Spleen (tissue), 11 donors: ENCODE measurements at regions not wholly inside any gene's neighbourhood (a gene's known extent, or its start where the extent isn't known, plus 50 kb on each side); places are given as distances from the start of the nearest gene placed in this dataset.
"Not testable (repeated sequence)": the region's sequence is repeated elsewhere in the genome, so short reads cannot be mapped to it uniquely, and the experiment has no call there.

Experiments used
- DNase-seq: peaks from one replicate; pipeline ENCODE4 v3.0.0-alpha.2; 2020
- H3K27ac ChIP-seq, 8 donors: fragments of 200-600 bp; sonication (generic) in 7 of 8; 1 replicate in 4 of 8; 2 replicates in 4 of 8; pipeline versions ENCODE4 v1.5.0 to v1.8.0; 2016 to 2021; ENCODE audit warnings: inconsistent platforms in 4 of 8, mild to moderate bottlenecking in 4 of 8, moderate library complexity in 1 of 8
- H3K27me3 ChIP-seq, 7 donors: fragments of 200-600 bp; sonication (generic) in 6 of 7; replicated peaks in 1 of 7; 1 replicate in 4 of 7; 2 replicates in 3 of 7; pipeline versions ENCODE4 v1.5.0 to v1.8.0; 2016 to 2021; ENCODE audit warnings: inconsistent platforms in 3 of 7, mild to moderate bottlenecking in 1 of 7
- H3K36me3 ChIP-seq, 6 donors: fragments of 200-600 bp; sonication (generic) in 5 of 6; 1 replicate in 4 of 6; 2 replicates in 2 of 6; pipeline versions ENCODE4 v1.5.0 to v1.8.0; 2016 to 2021; ENCODE audit warnings: inconsistent platforms in 2 of 6
- H3K4me1 ChIP-seq, 6 donors: fragments of 200-600 bp; sonication (generic) in 5 of 6; 1 replicate in 3 of 6; 2 replicates in 3 of 6; pipeline versions ENCODE4 v1.5.0 to v1.8.0; 2016 to 2021; ENCODE audit warnings: inconsistent platforms in 3 of 6
- H3K4me3 ChIP-seq, 8 donors: fragments of 200-600 bp; sonication (generic) in 7 of 8; 1 replicate in 4 of 8; 2 replicates in 4 of 8; pipeline versions ENCODE4 v1.5.0 to v1.8.0; 2016 to 2021; ENCODE audit warnings: inconsistent platforms in 4 of 8, mild to moderate bottlenecking in 4 of 8, moderate library complexity in 2 of 8
- H3K9me3 ChIP-seq, 8 donors: fragments of 200-600 bp; sonication (generic) in 7 of 8; 1 replicate in 4 of 8; 2 replicates in 4 of 8; pipeline versions ENCODE4 v1.5.0 to v1.8.0; 2016 to 2021; ENCODE audit warnings: inconsistent platforms in 4 of 8
- CTCF ChIP-seq, 11 experiments: fragments of 200-600 bp in 7 of 11; fragments of 450-650 bp in 4 of 11; sonication (generic) in 4 of 11; IDR thresholded peaks in 8 of 11; conservative IDR thresholded peaks in 3 of 11; 1 replicate in 7 of 11; 2 replicates in 4 of 11; pipeline versions ENCODE4 v1.4.0 to v1.8.0; 2016 to 2021; ENCODE audit warnings: antibody characterized with exemption in 11 of 11, inconsistent platforms in 4 of 11, mild to moderate bottlenecking in 1 of 11
- POLR2A ChIP-seq, 3 donors: fragments of 450-650 bp; IDR thresholded peaks; one replicate each; pipeline ENCODE4 v1.5.1; 2017; ENCODE audit warnings: antibody characterized with exemption in 3 of 3, mild to moderate bottlenecking in 1 of 3
- POLR2AphosphoS5 ChIP-seq, 3 donors: sonication (generic); formaldehyde crosslinking; IDR thresholded peaks; one replicate each; pipeline ENCODE4 v1.5.1; 2017; ENCODE audit warnings: antibody characterized with exemption in 3 of 3
- WGBS, 5 donors: extraction: QIAGEN DNeasy Blood & Tissue Kit in 3 of 5; methylation state at CpG; one replicate each; pipeline versions ENCODE4 v1.1.5 to v1.1.7; 2013 to 2018; 5-methylcytosine and 5-hydroxymethylcytosine counted together
- intact Hi-C: fragments of 100-400 bp; cut with DNase I; formaldehyde crosslinking; loops from one replicate; pipeline ENCODE4 v1.15.0; 2023; ENCODE audit warnings: low total_unique reads
- donor health status: healthy with polysubstance abuse.
- donor health status: DM: no; HTN: no; CAD: no; lungs with moderate emphysema.
- donor health status: DM: no; HTN: no; CAD: no.
- donor health status: Bipolar disorder and iron deficiency.
- donor health status: healthy.
- donor health status: DM: no; HTN: no; CAD: no.
- donor health status: DM: yes; HTN: yes; CAD: no.

GRCh38 chr16:48955837-48956236 is 325.8 kb downstream of the CBLN1 start:
- H3K27ac ChIP-seq: no peak overlapping the region
- WGBS, 5 donors: 77 to 86% (median 81%) methylated on average over 3 of the region's 3 CpGs
- H3K4me3 ChIP-seq: no peak overlapping the region
- H3K27me3 ChIP-seq: no peaks in the 10 kb centered on the region
- H3K36me3 ChIP-seq: no peaks in the 10 kb centered on the region
- no peaks in the 10 kb centered on the region for H3K9me3 ChIP-seq
- no peaks in the 10 kb centered on the region for H3K4me1 ChIP-seq
- TF ChIP-seq POLR2A (IDR thresholded peaks at IDR 0.05): no peak
- no peak for TF ChIP-seq CTCF (IDR thresholded peaks at IDR 0.05 in 8 of 11, conservative IDR thresholded peaks at IDR 0.05 in 3 of 11)
- no peak for TF ChIP-seq POLR2AphosphoS5 (IDR thresholded peaks at IDR 0.05)
- no peak for DNase-seq
- intact Hi-C loops: no loop called here

DNA sequence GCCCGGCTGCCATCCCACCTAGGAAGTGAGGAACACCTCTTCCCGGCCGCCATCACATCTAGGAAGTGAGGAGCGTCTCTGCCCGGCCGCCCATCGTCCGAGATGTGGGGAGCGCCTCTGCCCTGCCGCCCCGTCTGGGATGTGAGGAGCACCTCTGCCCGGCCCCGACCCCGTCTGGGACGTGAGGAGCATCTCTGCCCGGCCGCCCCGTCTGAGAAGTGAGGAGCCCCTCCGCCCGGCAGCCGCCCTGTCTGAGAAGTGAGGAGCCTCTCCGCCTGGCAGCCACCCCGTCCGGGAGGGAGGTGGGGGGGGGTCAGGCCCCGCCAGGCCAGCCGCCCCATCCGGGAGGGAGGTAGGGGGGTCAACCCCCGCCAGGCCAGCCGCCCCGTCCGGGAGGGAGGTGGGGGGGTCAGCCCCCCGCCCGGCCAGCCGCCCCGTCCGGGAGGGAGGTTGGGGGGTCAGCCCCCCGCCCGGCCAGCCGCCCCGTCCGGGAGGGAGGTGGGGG is 330.0 kb downstream of the CBLN1 start:
- intact Hi-C loops, H3K9me3 ChIP-seq, H3K4me3 ChIP-seq, H3K4me1 ChIP-seq, H3K36me3 ChIP-seq, H3K27me3 ChIP-seq, H3K27ac ChIP-seq: not testable (repeated sequence)
- DNase-seq: peak; percentile 58
- 89 to 100% (median 98%) methylated on average over 3 to 35 of the region's 41 CpGs for WGBS, 5 donors

DNA sequence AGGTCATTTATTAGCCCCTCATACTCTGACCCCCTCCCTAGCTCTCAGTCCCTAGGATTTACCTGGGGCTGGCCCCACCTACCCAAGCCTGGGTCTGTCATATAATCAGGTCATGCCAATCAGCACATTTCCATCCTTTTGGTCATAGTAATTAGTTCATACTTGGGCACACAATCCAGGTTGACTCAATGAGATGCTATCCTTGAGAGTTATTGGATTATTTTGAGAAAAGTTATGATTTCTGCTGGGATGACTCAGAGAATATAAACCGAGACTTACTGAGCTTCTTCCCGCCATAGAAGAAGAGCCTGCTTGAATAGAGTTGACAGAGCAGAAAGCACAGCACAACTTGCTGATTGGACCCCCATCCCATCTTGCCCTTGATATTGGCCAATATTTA is 331.5 kb downstream of the CBLN1 start:
- Histone ChIP-seq H3K4me1 (no peaks in the 10 kb centered on the region), H3K36me3 (no peaks in the 10 kb centered on the region), H3K27me3 (no peaks in the 10 kb centered on the region), H3K4me3 (no peak overlapping the region), H3K27ac (no peak overlapping the region), H3K9me3 (peaks cover 0 to 9% (median 0%) of the 10 kb centered on the region in 8 donors)
- WGBS, 5 donors: 84 to 92% (median 90%) methylated on average over 2 of the region's 2 CpGs
- TF ChIP-seq CTCF (IDR thresholded peaks at IDR 0.05 in 8 of 11, conservative IDR thresholded peaks at IDR 0.05 in 3 of 11) (no peak), POLR2AphosphoS5 (IDR thresholded peaks at IDR 0.05) (no peak), POLR2A (IDR thresholded peaks at IDR 0.05) (no peak)
- no peak for DNase-seq
- intact Hi-C loops: no loop called here

GRCh38 chr16:48949636-48950035 is 332.0 kb downstream of the CBLN1 start:
- Histone ChIP-seq H3K36me3 (no peaks in the 10 kb centered on the region), H3K27me3 (no peaks in the 10 kb centered on the region), H3K4me3 (no peak overlapping the region), H3K27ac (no peak overlapping the region), H3K9me3 (peaks cover 0 to 9% (median 0%) of the 10 kb centered on the region in 8 donors), H3K4me1 (no peaks in the 10 kb centered on the region)
- no peak for DNase-seq
- TF ChIP-seq POLR2AphosphoS5 (IDR thresholded peaks at IDR 0.05) (no peak), CTCF (IDR thresholded peaks at IDR 0.05 in 8 of 11, conservative IDR thresholded peaks at IDR 0.05 in 3 of 11) (no peak), POLR2A (IDR thresholded peaks at IDR 0.05) (no peak)
- intact Hi-C loops: no loop called here
- WGBS, 5 donors: 67 to 83% (median 73%) methylated on average over 2 of the region's 2 CpGs

GRCh38 chr16:48948911-48949310 is 332.7 kb downstream of the CBLN1 start:
- intact Hi-C loops: no loop called here
- Histone ChIP-seq H3K36me3 (no peaks in the 10 kb centered on the region), H3K4me1 (no peaks in the 10 kb centered on the region), H3K27ac (no peak overlapping the region), H3K27me3 (no peaks in the 10 kb centered on the region), H3K9me3 (peaks cover 0 to 9% (median 0%) of the 10 kb centered on the region in 8 donors), H3K4me3 (no peak overlapping the region)
- TF ChIP-seq POLR2A (IDR thresholded peaks at IDR 0.05) (no peak), POLR2AphosphoS5 (IDR thresholded peaks at IDR 0.05) (no peak)
- 71 to 89% (median 81%) methylated on average over 3 of the region's 3 CpGs for WGBS, 5 donors
- no peak for DNase-seq
